Epidermal melanocyte (primary cell): ENCODE measurements at regions not wholly inside any gene's neighbourhood (a gene's known extent, or its start where the extent isn't known, plus 50 kb on each side); places are given as distances from the start of the nearest gene placed in this dataset.
"Not testable (repeated sequence)": the region's sequence is repeated elsewhere in the genome, so short reads cannot be mapped to it uniquely, and the experiment has no call there.

ENCODE experiments used
- DNase-seq: peaks from one replicate; pipeline ENCODE4 v3.0.0; 2011; ENCODE audit warnings: low spot score; ENCODE audit not compliant: insufficient read length

DNA sequence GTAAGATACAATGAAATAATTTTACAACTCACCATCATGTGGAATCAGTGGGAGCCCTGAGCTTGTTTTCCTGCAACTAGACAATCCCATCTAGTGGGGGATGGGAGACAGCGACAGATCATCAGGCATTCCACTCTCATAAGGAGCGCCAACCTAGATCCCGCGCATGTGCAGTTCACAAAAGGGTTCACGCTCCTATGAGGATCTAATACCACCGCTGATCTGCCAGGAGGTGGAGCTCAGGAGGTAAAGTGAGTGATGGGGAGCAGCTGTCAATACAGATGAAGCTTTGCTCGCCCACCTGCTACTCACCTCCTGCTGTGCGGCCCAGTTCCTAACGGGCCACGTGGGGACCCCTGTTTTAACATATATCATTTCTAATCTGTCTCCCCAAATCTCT, 165.7 kb upstream of the MXRA5 start:
- not testable (repeated sequence) for DNase-seq

GRCh38 chrX:3509934-3510333, 163.5 kb upstream of the MXRA5 start:
- no peak for DNase-seq

GRCh38 chrX:3504916-3505315, 158.5 kb upstream of the MXRA5 start:
- DNase-seq, result no peak

GRCh38 chrX:3501833-3502535, 155.5 kb upstream of the MXRA5 start:
- no peak for DNase-seq

DNA sequence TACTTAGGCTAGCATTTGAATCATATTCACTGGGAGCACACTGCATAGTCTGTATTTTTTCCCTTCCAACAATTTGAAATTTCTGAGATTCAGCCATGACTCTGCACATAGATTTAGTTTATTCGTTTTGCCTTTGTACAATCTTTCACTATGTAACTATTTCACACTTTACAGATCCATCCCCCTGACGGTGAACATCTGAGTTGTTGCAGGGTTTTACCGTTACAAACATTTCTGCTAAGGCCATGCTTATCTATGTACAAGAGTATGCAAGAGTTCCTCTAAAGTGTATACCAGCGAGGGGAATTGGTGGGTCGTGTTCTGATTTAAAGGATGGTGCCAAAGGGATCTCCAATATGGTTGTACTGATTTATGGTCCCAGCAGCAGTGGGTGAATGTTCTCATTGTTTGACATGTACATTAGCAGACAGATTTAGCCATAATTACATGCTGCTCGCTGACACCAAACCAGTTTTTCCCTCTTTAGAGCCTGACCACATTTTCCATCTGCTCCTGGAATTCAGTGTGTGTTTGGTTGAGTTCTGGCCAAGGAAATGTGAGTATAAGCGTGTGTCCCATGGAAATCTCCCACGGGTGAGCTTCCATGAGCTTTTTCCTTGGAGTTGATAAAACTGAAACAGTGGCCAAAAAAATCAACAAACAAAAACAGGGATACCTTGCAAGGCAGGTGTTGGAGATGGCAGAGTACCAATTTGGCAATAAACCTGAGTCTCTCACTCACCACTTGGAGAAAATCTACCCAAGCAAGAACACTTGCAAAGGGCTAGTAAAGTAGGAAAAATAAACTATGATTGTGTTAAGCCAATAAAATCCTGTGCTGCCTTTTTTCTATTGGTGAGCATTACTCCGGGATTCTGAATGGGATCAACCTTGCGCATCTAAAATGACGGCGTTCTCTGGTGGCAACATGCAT, 149.7 kb upstream of the MXRA5 start:
- DNase-seq, result not testable (repeated sequence)

GRCh38 chrX:3493605-3494004, 147.2 kb upstream of the MXRA5 start:
- DNase-seq, result no peak

DNA sequence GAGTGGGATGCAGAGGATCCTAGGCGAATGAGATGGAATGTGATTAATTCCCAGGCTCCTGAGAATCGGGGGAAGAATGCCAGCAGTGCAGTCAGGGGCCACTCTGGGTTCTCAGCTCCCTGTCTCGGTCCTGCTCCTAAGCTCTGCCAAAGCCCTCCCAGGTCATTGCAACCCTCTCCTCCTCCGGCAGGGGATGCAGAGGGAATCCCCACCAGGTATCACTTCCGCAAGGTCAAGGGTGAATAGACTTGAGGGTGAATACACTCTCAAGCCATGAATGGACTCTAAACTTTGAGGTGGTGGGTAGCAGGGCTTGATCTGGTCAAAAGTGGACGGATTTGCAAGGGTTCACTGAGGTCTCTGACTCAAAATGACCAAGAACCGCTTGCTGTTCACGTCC, 139.3 kb upstream of the MXRA5 start:
- no peak for DNase-seq

- DNase-seq, result no peak
These were observed 132.6 kb upstream of the MXRA5 start for GRCh38 chrX:3479026-3479425.

DNA sequence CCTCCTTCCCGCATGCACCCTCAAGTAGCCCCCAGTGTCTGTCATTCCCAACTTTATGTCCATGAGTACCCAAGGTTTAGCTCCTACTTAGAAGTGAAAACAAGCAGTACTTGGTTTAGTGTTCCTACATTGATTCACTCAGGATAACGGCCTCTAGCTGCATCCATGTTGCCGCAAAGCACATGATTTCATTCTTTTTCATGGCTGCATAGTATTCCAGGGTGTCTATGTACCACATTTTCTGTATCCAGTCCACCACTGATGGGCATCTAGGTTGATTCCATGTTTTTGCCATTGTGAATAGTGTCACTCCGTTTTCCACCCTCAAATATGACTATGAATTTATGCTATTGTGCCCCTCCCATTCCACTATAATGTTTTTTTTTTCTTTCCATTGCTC, 130.5 kb upstream of the MXRA5 start:
- DNase-seq, result no peak

GRCh38 chrX:3470211-3470679, 123.8 kb upstream of the MXRA5 start:
- DNase-seq, result not testable (repeated sequence)

GRCh38 chrX:3468031-3468430, 121.6 kb upstream of the MXRA5 start:
- no peak for DNase-seq

DNA sequence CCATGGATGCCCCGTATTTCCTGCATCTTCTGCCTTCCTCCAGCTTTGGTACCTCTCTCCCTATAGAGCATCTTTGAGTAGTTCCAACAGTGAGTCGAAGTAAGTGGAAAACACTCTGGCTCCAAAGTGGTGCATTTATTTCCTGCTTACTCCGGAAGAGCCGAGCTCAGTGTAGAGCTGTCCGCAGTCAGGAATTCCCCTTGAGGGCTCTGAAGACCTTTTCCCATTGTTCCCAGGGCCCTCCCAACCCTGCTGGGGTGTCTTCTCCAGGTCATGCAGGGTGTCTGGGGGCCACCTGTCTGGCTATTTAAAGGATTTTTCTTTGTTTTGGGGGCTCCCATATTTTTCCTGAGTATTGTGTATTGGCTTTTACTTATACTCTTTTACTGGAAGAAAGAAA, 118.6 kb upstream of the MXRA5 start:
- no peak for DNase-seq

DNA sequence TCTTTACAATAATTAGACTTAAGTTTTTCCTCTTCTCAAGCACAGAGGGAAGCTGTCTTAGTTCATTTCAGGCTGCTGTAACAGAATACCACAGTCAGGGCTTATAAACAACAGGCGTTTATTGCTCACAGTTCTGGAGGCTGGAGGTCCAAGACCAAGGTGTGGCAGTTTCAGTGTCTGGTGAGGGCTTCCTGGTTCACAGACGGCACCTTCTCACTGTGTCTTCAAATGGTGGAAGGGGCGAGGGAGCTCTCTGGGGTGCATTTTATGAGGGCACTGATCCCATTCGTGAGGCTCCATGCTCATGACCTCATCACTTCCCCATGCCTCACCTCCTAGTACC, 115.7 kb upstream of the MXRA5 start:
- no peak for DNase-seq

GRCh38 chrX:3461397-3462165, 115.1 kb upstream of the MXRA5 start:
- DNase-seq, result no peak

DNA sequence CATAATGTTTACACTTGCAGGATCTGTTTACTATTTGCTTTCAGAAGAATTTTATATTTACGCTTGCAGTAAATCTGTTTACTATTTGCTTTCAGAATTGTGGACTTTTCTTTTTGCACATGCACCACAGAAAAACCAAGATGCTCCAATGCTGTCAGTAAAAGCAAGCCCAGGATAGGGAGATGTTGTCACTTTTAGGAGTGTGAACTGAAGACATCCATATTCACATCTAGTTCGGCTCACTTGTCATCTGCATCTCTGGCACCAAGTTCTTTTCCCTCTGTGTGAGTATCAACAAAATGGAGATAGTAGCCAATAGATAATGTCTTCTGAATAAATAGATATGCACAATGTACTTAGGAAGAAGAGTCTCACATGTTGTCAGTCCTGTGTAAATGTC, 109.3 kb upstream of the MXRA5 start:
- DNase-seq, result no peak

DNA sequence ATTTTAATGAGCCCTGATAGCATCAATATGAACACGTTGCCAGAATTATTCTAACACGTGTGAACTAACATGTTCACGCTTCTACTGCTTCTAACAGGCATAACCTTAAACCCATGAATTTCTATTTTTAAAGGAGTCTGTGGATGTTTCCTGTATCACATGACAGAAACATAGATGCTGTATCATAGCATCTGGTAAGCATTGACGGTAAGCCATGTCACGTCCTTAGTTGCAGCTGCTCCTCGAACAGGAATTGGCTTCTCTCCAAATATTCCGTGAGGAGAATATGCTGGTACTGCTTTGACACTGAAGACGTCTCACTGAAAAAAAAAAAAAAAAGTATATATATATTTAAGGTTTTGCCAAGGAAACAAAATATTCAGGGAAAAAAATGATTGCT, 105.1 kb upstream of the MXRA5 start:
- DNase-seq, result no peak

- DNase-seq, result no peak
These were observed 104.6 kb upstream of the MXRA5 start for GRCh38 chrX:3450881-3451570.

DNA sequence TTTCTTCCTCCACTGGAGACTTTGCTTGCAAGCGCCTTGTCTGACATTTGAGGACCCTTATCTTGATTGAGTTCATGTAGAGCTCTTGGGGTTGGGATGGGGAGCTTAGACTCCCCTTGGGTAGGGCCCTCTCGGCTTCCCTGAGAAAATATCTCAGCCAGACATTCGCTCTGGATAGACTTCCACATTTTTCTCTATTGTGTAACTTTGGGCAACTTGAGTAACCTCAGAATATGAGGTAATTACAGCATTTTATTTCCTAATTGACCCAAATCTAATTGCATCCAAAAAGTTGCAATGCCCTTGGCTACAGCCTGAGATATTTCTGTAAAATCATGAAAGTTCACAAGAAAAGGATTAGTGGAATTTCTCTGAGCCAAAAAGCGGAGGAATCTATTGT, 102.8 kb upstream of the MXRA5 start:
- DNase-seq, result peak; percentile 14

GRCh38 chrX:3448563-3448962, 102.1 kb upstream of the MXRA5 start:
- DNase-seq, result no peak

- DNase-seq, result no peak
These were observed 99.5 kb upstream of the MXRA5 start for GRCh38 chrX:3445806-3446490.

DNA sequence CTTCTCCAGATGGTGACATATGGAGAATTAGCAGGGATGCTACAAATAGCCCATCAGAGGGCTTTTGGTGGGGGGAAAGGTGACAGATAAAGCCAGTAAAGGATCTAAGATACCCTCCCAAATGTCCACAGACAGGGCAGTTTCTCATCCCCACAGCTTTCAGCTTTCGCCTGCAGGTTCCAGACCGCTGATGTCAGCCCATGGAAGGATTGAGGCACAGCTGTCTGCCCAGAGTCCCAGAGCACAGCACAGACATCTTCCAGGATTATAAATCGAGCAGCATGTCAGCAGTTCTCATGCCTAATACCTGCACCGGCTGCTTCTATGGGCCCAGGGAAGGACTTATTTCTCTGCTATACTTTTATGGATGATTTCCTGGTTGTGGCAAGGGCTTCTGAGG, 96.7 kb upstream of the MXRA5 start:
- no peak for DNase-seq
